ENCODE measurements at regions not wholly inside any gene's neighbourhood (a gene's known extent, or its start where the extent isn't known, plus 50 kb on each side); places are given as distances from the start of the nearest gene placed in this dataset.

GRCh38 chr18:22556222-22557167, 138.8 kb upstream of the CTAGE1 start:
- no peak for TF ChIP-seq POLR2A (IDR thresholded peaks at IDR 0.05; ENCODE audit: low read depth, low read length)
- no peak for TF ChIP-seq POLR2AphosphoS5 (IDR thresholded peaks at IDR 0.05; ENCODE audit: low read depth, low read length)
